ENCODE measurements at regions not wholly inside any gene's neighbourhood (a gene's known extent, or its start where the extent isn't known, plus 50 kb on each side); places are given as distances from the start of the nearest gene placed in this dataset.

- no peak for DNase-seq (ENCODE audit: low read depth in 4 of 4, low spot score in 3 of 4)
These were observed 739.6 kb upstream of the CXADR start for GRCh38 chr21:16773206-16773605.

DNA sequence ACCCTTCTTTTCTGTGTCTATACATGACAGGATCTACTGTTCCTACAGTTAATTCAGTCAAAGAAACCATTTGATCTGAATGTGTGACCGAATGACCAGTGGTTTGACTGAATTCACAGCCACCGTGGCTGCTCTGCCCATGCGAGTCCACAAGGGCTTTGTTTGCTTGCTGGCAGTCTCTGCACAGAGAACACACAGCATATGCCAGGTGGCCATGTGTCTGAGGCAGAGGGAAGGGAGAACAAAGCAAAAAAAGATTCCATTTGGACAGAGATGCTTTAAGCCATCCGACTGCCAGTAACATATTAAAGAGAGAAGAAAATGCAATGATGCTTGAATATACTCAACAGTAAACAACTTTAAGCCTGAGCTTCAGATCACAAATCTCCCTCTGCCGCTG, 737.8 kb upstream of the CXADR start:
- DNase-seq (ENCODE audit: low read depth in 4 of 4, low spot score in 3 of 4): no peak

DNA sequence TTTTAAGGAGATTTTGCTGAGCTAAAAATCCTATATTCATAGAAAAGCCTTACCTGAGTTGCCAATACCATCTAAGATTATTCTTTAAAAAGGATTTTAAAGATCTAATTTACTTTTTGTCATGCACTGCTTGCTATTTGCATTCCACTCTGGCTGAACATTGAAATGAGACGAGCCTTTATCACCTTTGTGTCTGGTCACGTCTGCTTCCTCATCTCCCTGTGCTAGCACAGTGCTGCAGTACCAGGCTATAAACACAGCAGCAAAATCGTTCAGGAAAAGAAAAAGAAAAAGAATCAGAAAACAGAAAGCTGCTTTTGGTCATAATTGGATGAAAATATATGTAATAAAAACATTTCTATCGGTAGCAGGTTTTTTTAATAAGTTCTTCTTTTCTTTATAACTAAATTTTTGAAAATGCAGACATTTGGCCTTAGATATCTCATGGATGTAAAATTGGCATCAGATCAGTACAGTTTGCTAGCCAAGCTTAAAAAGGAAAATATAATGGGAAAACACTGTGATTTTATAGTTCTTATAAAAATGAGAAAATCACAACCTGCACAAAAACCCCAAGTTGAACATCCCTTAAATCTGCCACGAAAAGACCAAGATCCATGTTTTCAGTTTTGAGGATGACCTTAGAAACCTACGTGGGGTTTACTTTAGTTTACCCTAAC, 735.7 kb upstream of the CXADR start:
- no peak for DNase-seq (ENCODE audit: low read depth in 4 of 4, low spot score in 3 of 4)

DNA sequence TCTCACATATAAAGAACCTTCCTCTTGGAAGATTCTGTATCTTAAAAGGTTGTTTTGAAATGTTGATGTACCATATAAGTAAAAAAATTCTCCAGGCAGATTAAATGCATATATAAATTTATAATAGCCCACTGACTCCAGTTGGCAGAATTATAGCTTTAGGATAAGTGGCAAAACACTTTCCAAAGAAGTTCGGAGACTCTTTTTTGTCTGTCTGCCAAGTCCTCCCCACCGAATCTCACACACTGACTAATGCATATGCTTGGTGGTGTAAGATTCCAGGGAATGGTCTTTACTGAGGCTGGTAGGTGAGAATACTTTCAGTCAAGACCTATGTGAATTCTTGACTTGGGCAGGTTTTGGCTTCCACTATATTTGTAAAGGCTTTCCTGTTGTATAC, 724.3 kb upstream of the CXADR start:
- no peak for DNase-seq (ENCODE audit: low read depth in 4 of 4, low spot score in 3 of 4)

DNA sequence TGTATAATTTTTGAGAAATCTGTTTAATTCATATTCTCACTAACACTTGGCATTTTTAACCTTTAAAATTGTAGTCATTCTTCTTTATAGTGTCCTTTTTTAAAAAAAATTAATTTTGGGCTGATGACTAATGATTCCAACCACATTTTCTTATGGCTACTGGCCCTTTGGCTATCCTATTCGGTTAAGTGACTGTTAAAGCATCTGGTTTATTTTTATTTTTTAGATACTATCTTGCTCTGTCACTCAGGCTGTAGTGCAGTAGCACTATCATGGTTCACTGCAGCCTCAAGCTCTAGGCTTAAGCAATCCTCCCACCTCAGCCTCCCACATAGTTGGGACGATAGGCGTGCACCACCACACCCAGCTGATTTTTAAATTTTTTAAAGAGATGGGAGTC, 723.2 kb upstream of the CXADR start:
- DNase-seq (ENCODE audit: low read depth in 4 of 4, low spot score in 3 of 4): no peak

GRCh38 chr21:16792101-16792500, 720.7 kb upstream of the CXADR start:
- DNase-seq (ENCODE audit: low read depth in 4 of 4, low spot score in 3 of 4): no peak

DNA sequence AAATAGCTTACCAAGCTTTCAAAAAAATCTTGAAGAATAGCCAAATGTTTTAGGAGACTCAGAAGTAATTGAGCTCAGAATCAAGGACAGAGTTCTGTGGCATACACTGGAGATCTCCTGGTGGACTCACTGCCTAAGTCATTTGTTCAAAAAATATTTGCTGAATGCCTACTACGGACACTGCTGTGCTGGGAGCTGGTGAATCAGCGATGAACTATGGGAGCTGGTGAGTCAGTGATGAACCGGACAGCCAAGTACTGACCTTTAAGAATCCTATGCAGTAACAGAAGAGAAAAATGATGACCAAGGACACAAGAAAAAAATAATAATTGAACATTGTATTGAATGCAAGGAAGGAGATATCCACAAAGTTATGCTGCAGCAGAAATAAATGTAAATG, 717.9 kb upstream of the CXADR start:
- no peak for DNase-seq (ENCODE audit: low read depth in 4 of 4, low spot score in 3 of 4)

GRCh38 chr21:16796776-16797175, 716.1 kb upstream of the CXADR start:
- DNase-seq (ENCODE audit: low read depth in 4 of 4, low spot score in 3 of 4): no peak

- no peak for DNase-seq (ENCODE audit: low read depth in 4 of 4, low spot score in 3 of 4)
These were observed 715.3 kb upstream of the CXADR start for GRCh38 chr21:16797540-16797939.

- no peak for DNase-seq (ENCODE audit: low read depth in 4 of 4, low spot score in 3 of 4)
These were observed 714.9 kb upstream of the CXADR start for GRCh38 chr21:16797966-16798365.

- DNase-seq (ENCODE audit: low read depth in 4 of 4, low spot score in 3 of 4): no peak
These were observed 712.1 kb upstream of the CXADR start for GRCh38 chr21:16800536-16801275.

GRCh38 chr21:16811011-16811410, 701.8 kb upstream of the CXADR start:
- no peak for DNase-seq (ENCODE audit: low read depth in 4 of 4, low spot score in 3 of 4)

GRCh38 chr21:16811970-16812369, 700.9 kb upstream of the CXADR start:
- no peak for DNase-seq (ENCODE audit: low read depth in 4 of 4, low spot score in 3 of 4)

GRCh38 chr21:16815243-16815642, 697.6 kb upstream of the CXADR start:
- no peak for DNase-seq (ENCODE audit: low read depth in 4 of 4, low spot score in 3 of 4)

DNA sequence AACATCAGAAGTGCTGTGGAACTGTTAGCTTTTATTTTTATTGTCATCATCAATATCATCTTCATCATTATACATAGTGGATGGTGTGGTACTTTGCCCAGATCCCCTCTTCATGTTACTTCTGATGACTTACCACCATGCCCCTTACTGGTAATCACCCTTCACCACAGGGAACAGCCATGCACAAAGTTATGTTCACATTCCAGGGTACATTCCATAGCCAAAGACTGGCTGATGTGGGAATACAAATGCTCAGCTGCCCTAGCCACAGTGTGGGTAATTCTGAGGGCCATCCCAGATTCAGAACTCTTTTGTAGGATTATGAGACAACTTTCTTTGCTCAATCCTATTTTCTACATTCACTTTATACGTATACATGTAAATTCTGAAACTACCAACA, 691.3 kb upstream of the CXADR start:
- DNase-seq (ENCODE audit: low read depth in 4 of 4, low spot score in 3 of 4): no peak

GRCh38 chr21:16829532-16829931, 683.3 kb upstream of the CXADR start:
- no peak for DNase-seq (ENCODE audit: low read depth in 4 of 4, low spot score in 3 of 4)

DNA sequence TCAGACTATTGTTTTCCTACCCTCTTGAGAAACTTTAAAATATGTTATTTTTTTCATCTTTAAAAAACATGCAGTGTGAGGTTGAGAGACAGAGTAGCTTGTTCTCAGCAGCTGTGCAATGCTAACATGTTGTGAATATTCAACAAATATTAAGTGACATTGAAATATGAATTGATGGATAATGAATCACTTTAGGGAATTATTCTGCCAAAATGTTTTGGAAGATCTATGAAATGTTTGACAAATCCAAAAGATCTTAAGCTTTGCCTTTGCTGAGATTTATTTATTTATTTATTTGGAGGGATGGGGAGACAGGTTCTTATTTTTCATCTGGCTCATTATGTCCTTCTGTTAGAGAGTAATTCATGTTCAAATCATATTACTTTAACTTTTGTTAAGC, 680.1 kb upstream of the CXADR start:
- no peak for DNase-seq (ENCODE audit: low read depth in 4 of 4, low spot score in 3 of 4)

GRCh38 chr21:16834791-16835190, 678.1 kb upstream of the CXADR start:
- DNase-seq (ENCODE audit: low read depth in 4 of 4, low spot score in 3 of 4): no peak

DNA sequence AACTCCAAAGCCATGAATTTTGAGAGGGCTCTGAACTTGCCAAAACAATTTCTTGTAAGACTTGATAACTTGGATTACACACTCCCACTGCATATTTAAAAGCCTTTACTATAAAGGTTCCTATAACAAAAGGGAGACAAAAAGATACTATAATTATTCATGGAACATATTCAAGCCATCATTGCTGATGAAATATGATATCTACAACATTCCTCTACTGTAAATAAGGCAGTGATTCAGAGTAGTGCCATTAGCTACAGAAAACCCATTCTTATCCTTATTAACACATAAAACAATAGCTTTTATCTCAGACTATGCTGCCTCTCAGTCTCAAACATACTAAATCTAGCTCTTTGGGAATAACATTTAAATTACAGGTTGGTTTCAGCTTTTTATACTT, 675.5 kb upstream of the CXADR start:
- no peak for DNase-seq (ENCODE audit: low read depth in 4 of 4, low spot score in 3 of 4)

- DNase-seq (ENCODE audit: low read depth in 4 of 4, low spot score in 3 of 4): no peak
These were observed 675.1 kb upstream of the CXADR start for GRCh38 chr21:16837721-16838120.

- DNase-seq (ENCODE audit: low read depth in 4 of 4, low spot score in 3 of 4): no peak
These were observed 674.5 kb upstream of the CXADR start for GRCh38 chr21:16838331-16838730.

DNA sequence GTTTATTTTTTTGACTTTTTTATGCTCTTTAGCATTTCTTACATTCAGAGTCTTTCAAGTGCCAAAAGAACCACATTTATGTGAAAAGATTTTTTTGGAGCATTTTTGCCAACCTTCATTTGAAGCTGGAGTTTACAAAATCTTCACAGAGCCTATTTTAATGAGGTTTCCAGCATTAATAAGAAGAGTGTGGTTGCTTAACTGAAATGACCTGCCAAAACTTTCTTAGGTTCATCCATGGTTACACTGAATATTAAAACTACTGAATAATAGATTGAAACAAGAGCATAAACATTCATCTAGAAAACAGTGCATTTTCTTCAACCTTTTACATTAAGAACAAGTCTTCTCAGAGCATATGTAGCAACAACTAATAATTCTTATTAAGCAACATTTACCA, 672.3 kb upstream of the CXADR start:
- no peak for DNase-seq (ENCODE audit: low read depth in 4 of 4, low spot score in 3 of 4)

Data from left renal pelvis (tissue), 4 donors.